HG03060 (cell line): ENCODE measurements at regions not wholly inside any gene's neighbourhood (a gene's known extent, or its start where the extent isn't known, plus 50 kb on each side); places are given as distances from the start of the nearest gene placed in this dataset.

Source experiments
- ATAC-seq: cut with Tn5 transposase; IDR thresholded peaks from one replicate; pipeline ENCODE4 v1.9.1; 2021; ENCODE audit warnings: low read depth, moderate number of reproducible peaks; ENCODE audit not compliant: unreplicated experiment

DNA sequence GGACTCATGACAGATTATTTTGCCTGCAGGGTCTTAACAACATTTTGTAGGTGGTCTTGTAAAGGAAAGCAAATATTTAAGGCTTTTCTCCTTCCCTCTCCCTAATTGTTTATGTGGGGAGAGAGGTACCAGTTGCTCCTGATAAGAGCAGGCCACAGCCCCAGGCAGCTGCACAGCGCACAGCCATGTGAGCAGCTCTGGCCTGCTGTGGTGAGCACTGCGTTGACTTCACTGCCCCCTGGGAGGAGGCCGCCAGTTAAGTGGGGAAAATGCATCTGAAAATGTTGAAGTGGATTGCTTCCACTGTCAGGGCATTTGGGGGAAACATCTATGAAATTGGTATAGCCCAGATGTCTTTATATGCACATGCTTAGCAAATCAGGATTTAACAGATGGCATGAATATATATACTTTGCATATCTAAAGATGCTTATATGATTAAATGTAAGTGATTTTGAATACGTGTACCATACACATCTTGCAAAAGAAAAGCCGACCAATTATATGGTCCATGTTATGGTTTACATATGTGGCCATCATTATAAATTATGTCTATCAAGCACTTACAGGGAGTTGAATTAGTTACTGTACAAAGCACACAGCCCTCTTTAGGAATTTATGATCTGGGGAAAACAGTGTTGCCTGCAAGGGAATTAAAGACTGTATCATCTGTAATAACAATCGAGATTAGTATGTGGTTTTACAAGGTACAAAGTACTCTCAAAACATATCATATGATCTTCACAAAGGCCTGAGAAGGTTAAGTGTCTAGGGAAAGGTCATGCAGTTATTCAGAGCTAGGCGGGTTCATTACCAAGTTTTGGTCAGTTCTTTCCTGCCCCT lies 132.1 kb downstream of the RHOU start:
- ATAC-seq = no peak

GRCh38 chr1:228867951-228868730 lies 132.9 kb downstream of the RHOU start:
- no peak for ATAC-seq

- ATAC-seq = no peak
Measured at GRCh38 chr1:228868731-228869024, 133.4 kb downstream of the RHOU start.

- no peak for ATAC-seq
Measured at GRCh38 chr1:228869312-228869824, 134.1 kb downstream of the RHOU start.

- ATAC-seq = no peak
Measured at GRCh38 chr1:228870041-228870713, 134.9 kb downstream of the RHOU start.

DNA sequence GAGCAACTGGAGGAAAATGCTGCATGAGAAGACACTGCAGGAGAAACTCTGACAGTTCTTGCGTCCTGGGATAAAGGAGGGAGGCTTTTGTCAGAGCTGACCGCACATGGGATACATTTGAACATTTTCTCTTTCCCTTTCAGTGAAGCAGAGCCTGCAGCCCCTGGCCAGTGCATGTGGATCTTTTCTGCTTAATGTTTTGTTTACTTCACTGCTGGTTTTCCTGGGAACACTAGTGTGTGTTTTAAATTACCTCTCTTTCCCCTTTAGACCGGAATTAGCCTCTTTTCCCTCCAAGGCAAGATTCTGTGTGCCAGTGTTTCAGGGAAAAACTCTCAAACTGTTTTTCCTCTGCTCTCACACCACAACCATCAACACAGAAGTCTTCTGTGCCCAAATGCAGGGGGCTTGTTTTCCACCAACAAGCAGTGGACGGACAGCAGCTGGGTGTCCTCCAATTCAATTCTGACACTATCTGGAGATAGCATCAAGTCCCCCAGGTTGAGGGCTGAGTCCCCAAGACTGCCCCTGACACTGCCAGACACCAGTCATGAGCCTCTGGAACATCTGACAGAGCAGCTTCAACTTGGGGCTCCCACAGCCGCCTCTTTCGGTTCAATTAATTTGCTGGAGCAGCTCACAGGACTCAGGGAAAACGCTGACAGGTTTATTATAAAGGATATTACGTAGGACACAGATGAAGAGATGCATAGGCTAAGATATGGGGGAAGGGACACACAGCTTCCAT lies 136.2 kb downstream of the RHOU start:
- no peak for ATAC-seq

DNA sequence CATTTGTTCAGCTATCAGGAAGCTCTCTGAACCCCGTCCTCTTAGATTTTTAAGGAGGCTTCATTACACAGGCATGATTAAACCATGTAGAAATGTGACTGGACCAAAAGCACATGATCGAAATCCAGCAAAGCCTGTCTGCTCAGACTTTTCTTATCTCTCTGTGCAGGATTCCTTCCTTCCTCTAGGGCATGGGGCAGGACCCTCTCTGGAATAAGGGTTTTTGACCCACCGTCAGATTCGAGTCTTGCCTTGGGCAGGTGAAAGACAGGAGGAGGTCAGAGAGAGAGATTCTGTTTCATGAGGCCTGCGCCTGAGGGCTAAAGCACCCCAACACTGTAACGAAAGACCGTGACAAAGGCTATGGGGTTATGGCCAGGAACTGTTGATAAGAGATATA lies 136.8 kb downstream of the RHOU start:
- no peak for ATAC-seq

GRCh38 chr1:228873709-228874108 lies 138.4 kb downstream of the RHOU start:
- ATAC-seq = no peak

- no peak for ATAC-seq
Measured at GRCh38 chr1:228875741-228876140, 140.5 kb downstream of the RHOU start.

DNA sequence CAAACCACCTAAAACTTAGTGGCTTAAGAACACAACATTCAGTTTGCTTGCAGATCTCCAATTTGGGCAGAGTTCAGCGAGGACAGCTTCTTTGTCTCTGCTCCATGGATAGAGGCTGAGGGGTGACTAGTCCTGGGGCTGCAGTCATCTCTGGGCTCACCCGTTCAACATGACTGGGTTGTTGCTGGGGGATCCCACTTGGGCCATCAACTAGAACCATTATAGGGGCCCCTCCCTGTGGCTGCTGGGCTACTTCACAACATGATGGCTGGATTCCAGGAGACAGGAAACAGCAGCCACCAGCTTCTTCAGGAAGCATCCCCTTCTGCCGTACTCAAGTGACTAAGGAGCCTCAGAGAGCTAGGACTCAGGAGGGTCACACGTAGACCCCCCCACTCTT lies 140.9 kb downstream of the RHOU start:
- ATAC-seq = no peak

DNA sequence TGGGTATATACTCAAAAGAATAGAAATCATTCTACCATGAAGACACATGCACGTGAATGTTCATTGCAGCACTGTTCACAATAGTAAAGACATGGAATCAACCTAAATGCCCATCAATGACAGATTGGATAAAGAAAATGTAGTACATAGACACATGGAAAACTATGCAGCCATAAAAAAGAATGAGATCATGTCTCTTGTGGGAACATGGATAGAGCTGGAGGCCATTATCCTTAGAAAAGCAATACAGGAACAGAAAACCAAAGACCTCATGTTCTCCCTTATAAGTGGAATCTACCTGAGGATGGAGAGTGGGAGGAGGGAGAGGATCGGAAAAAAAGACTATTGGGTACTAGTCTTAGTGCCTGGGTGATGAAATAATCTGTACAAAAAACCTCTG lies 143.9 kb downstream of the RHOU start:
- no peak for ATAC-seq

- no peak for ATAC-seq
Measured at GRCh38 chr1:228882041-228882770, 146.9 kb downstream of the RHOU start.

- ATAC-seq = no peak
Measured at GRCh38 chr1:228882771-228883450, 147.6 kb downstream of the RHOU start.

- no peak for ATAC-seq
Measured at GRCh38 chr1:228883535-228883934, 148.3 kb downstream of the RHOU start.

- no peak for ATAC-seq
Measured at GRCh38 chr1:228884196-228884595, 148.9 kb downstream of the RHOU start.

GRCh38 chr1:228884615-228885566 lies 149.6 kb downstream of the RHOU start:
- ATAC-seq = no peak

GRCh38 chr1:228885845-228886244 lies 150.6 kb downstream of the RHOU start:
- no peak for ATAC-seq

GRCh38 chr1:228887101-228887500 lies 151.8 kb downstream of the RHOU start:
- no peak for ATAC-seq
